HTR-8/SVneo (cell line): ENCODE measurements at regions not wholly inside any gene's neighbourhood (a gene's known extent, or its start where the extent isn't known, plus 50 kb on each side); places are given as distances from the start of the nearest gene placed in this dataset.

Experiments used
- DNase-seq: peaks from one replicate; pipeline ENCODE4 v3.0.0; 2011; ENCODE audit warnings: low spot score, mixed read lengths; ENCODE audit not compliant: insufficient read length
- FAIRE-seq: peaks from 2 replicates; lab custom pipeline; 2011; peaks lifted over from hg19 to GRCh38; lab: Jason Lieb, UNC

GRCh38 chr11:13062115-13062514 lies 53.0 kb downstream of the RASSF10 start:
- FAIRE-seq (no peak), DNase-seq (no peak)

DNA sequence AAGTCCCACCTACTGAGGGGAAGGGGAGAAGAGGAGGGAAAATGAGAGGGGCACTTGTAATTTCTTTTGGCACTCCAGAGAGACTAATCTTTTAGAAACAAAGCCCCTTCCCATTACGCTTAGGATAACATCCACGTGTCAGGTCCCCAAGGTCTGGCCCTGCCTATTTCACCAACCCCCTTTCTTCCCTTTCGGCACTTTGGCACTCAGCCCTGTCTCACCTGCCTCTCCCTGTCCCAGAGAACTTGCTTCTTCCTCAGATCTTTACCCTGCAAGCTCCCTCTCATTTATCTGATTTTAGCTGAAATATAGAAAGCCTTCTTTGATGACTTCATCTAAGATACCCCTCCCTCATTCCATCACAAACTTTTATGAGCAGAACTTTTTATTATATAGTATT lies 55.5 kb downstream of the RASSF10 start:
- DNase-seq (no peak), FAIRE-seq (no peak)

DNA sequence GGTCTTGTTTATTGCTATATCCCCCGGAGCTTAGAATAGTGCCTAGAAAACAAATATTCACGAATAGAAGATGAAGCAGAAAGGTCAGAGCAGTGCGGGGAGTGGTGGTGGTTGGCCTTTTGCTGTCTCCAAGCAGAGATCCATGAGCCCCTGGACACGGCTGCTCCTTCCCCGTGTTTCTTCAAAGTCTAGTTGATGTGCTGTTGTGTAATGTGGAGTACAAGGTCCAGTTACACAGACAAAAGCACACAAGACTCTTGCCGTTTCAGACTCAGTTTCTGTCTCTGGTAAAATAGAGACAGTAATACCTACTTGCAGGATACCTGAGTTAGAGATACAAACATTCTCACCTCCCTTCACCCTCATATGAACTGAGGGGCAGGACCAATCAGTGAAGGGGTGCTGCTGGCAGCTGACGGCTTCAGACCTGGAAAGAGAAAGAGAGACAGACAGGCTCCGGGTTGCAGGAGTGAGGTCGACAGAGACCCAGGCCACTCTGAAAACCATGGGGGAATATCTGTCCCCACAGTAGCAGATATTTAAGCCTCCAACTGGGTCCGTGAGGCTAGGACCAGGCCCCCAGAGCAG lies 56.2 kb downstream of the RASSF10 start:
- DNase-seq (no peak), FAIRE-seq (no peak)

DNA sequence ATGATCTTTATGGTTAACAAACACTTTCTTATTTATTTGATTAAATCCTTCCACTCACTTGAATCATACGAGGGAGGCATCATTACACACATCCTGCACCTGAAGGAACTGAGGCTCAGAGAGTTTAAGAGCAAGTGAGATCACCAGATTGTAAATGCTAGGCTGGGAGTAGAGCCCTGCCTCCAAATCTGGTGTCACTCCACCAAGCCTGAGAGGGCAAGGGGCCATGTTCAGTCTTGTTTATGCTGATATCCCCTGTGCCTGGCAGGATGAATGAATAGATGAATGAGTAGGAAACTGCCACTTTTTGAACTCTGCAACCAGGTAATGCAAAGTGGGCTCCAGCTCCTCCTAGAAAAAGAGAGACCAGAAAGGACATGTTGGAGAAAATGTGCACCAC lies 59.1 kb downstream of the RASSF10 start:
- no peak for FAIRE-seq

DNA sequence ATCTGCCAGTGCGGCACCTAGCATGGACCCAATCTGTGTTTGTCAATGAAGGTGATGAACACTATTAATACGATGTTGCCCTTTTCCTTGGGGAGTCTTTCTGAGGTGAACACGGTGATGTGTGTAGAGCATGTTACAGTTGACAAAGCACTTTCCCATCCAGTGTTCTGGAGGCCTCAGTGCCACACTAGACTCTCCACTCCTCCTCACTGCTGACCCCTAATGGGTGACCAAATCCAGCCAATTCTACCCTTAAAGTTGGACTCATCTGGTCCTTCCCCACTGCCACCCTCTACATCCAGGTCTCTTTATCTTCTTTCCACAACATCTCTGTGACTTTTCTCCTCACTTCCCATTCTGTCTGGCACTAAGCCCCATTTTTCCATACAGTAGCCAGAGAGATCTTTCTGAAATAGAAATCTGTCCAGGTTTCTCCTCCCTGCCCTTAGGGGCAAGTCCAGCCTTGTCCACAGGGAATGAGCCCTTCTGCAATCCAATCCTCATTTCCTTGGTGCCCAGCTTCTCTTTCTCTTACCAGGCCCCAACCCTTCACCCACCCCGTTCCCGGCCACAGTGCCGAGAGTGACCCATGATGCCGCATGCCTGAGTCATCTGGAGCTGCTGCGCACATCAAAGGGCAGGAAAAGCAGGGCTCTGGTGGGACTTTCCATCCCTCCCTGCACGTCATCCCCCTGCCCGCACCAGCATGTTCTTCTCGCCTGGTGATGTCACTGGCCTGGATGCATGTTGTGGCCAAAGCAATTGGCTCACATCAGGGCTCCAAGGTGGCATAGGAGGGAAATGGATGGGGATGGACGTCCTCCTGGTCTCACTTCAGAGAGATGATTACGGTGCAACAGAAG lies 64.2 kb downstream of the RASSF10 start:
- DNase-seq (peak; percentile 76), FAIRE-seq (peak; percentile 83)

More for the DNA sequence above, 59.1 kb downstream of the RASSF10 start:
- no peak for DNase-seq

- FAIRE-seq, result no peak
- DNase-seq, result no peak
Observed at GRCh38 chr11:13074714-13075464, 65.8 kb downstream of the RASSF10 start.

- DNase-seq (no peak), FAIRE-seq (no peak)
Observed at GRCh38 chr11:13076961-13077360, 67.8 kb downstream of the RASSF10 start.

GRCh38 chr11:13080861-13081260 lies 71.7 kb downstream of the RASSF10 start:
- FAIRE-seq (no peak), DNase-seq (no peak)

GRCh38 chr11:13082588-13082987 lies 73.5 kb downstream of the RASSF10 start:
- DNase-seq, result no peak
- no peak for FAIRE-seq

- DNase-seq (no peak), FAIRE-seq (no peak)
Observed at GRCh38 chr11:13090228-13090708, 81.2 kb downstream of the RASSF10 start.

GRCh38 chr11:13091373-13091772 lies 82.3 kb downstream of the RASSF10 start:
- DNase-seq, result no peak
- FAIRE-seq, result no peak

DNA sequence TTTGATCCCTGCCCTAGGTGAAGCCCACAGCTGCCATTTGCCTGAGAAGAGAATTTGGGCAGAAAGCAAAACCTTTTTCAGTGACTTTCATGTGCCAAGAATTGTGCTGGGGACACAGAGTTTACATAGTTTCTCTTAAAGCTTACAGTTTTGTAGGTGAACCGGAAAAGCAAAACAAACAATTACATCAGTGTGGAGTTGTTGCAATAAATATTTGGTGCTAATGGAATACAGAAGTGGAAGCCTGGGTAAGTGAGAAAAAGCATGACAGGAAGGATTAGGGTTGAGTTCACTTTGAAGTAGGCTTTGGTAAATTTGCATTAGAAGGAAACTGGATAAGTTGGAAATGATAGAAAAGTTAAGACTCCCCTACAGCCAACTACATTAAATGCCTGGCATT lies 82.7 kb downstream of the RASSF10 start:
- FAIRE-seq (no peak), DNase-seq (no peak)

DNA sequence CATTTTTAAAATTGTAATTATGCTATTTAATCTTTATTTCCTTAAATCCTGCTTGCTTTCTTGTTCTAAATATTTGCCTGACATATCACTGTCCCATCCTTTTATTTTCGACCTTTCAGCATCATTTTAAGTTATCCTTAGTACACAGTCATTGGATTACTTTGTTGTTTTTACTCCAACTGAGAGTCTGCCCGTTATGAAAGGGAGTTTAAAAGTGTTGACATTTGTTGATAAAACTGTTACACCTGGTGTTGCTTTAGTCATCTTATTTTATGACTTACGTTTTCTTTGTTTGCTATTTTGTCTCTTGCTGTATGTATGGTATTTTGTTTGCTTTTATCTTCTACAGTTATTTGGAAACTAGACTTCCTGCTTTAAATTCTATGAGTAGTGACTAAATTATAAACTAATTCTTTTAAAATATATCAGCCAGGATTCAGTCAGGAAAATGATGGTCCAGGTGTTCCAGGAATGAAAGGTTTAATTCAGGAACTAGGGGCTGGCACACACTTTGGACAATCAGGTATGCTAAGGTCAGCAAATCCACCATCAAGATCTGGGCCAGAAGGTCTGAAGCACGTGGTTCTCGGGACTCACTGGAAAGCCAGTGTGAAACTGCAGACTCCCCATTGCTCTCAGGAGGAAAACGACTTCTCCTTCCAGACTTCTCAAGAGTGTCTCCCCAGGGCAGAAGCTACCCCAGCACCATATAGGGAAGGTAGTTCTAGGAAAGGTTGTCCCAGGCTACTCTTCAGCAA lies 86.0 kb downstream of the RASSF10 start:
- FAIRE-seq, result no peak
- DNase-seq, result no peak

DNA sequence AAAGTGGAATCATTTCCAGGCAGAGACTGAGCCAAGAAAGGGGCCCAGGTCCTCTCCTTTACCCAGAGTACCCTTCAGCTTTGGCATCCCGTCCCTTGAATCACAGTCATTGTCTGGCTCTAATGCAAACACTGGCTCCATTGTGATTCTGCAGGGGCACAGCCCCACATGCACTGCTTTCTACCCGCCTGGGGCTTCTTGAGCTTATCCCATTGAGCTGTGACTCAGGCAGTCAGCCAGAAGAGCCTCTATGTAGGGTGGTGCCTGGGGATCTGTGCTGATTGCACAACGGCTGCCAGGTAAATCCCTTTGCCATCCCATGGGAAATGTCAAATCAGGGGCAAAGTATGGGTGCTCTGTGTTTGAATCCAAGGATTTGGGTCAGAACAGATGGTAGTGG lies 88.9 kb downstream of the RASSF10 start:
- DNase-seq, result no peak
- no peak for FAIRE-seq

DNA sequence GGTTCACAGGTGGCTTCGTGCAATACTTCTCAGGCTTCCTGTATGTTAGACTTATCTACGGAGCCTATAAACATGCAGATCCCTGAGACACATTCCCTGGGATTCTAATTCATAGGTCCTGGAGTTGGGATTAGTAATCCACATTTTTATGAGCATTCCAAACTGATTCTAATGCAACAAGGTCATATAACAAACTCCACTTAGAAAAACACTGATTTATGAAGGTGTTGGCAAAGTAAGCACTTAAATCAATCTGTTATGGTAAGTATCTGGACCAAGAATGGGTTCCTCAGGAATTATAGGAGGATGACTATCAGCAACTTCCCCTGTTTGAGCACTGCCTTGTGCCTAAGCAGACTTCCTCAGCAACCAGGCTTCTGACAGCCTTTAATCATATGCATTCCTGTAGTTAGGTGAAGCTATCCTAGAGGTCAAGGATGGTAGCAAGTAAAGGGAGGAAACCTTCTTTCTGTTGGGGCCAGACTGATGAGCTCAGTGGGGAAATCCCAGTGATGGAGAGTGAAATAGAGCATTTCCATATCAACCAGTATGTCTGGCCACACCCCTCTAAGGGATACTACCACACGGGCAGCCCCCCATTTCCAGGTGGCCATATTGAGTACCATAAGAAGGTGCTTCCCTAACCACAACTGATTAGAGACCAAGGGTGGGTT lies 89.6 kb downstream of the RASSF10 start:
- DNase-seq (no peak), FAIRE-seq (no peak)

DNA sequence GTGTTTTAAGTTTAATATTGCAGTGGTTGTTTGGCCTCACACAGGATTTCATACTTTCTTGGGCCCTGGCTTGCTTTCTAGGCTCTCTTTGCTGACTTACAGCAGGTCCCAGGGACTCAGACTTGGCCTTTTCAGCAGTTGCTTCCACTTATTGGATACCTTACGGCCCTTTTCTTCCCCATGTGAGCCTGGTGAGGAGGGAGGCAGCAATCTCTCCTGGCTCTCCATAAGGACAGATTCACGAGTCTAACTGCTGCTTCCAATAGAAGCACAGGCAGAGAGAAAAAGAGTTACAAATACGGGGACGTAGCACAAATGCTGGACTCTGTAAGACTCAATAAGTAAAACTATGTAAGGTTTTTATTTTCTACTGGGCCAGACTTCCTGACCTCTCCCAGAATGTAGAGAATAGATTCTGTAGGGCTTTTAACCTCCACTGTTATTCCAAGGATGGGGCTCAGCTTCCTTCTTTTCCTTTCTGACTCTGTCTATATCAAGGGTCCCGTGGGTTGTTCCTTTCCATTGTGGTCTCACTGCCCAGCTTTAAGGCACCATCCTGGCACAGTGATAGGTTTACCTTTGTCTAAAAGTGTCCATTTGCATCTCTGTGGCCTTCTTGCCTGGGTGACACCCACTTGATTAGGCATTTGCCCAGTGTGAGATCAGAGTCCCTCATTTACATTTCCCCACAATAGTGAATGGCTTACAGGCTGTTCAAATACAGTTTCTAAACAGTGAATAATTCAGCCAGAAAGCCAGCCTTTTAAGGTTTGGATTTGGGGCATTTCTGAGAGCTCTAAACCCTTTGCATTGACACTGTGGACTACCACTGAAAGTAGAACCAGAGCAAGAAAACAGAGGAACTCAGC lies 92.8 kb downstream of the RASSF10 start:
- FAIRE-seq (no peak), DNase-seq (no peak)

DNA sequence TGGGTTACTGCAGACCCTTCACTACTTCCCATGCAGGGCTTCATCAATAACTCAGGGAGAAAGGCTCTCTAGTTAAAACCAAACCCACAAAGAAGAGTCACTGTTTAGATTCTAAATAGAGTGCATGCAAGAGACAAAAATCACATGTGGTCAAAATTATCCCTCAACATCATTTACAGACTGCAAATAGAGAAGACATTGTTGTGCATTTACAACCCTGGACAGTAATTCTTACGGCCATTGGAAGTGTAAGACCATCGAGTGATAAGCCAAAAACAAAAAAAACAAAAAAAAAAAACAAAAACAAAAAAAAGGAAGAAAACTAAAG lies 93.4 kb downstream of the RASSF10 start:
- no peak for FAIRE-seq
- no peak for DNase-seq

DNA sequence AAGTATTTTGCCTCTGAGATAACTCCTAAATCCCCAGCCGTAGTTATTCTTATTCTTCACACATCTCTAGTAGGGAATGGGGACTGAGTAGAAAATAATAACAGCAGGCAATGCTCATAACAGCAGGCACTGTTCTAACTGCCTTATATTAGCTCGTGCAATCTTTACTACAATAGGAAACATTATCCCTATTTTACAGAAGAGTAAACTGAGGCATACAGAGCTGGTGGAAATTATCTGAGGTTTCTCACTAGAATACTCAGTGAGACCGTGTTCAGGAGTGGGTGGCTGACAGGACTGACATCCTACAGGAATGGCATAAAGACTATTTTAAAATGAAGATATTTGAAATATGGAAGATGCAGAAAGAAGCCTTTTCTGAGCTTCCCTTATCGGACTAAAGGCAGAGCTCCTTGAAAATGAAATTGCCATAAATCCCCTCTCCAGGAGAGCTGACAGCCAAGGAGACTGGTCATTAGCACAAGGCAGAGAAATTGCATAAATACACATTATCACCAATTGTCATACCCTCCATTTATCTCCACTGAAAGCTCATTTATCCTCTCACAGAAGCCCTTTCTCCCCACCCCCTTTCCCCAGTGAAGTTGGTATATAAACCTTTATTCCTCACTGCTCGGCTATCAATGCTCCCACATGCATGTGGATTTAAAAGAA lies 93.9 kb downstream of the RASSF10 start:
- no peak for FAIRE-seq
- DNase-seq, result no peak
